Superior temporal gyrus (tissue), 1 donor: ENCODE measurements at regions not wholly inside any gene's neighbourhood (a gene's known extent, or its start where the extent isn't known, plus 50 kb on each side); places are given as distances from the start of the nearest gene placed in this dataset.

ENCODE experiments used
- DNase-seq: peaks from one replicate; pipeline ENCODE4 v3.0.0-alpha.2; 2016; ENCODE audit errors: extremely low spot score

DNA sequence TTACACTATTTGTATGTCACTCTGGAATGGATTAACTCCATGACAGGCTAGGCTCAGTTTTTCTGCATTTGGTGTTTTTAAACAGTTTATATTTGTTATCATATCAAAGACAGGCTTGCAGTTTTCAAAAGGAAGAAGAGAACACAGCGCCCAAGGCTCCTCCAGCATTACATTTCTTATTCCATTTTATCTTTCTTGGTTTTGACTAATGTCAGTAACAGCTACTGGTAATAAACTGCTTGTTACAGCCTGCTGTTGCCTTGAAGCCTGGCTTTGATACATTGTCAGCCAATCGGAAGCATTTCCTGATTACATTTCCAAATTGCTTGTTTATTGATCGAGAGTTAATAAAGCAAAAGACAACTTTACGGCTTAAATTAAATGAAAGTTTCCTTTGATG, 166.0 kb upstream of the MDFIC start:
- no peak for DNase-seq

DNA sequence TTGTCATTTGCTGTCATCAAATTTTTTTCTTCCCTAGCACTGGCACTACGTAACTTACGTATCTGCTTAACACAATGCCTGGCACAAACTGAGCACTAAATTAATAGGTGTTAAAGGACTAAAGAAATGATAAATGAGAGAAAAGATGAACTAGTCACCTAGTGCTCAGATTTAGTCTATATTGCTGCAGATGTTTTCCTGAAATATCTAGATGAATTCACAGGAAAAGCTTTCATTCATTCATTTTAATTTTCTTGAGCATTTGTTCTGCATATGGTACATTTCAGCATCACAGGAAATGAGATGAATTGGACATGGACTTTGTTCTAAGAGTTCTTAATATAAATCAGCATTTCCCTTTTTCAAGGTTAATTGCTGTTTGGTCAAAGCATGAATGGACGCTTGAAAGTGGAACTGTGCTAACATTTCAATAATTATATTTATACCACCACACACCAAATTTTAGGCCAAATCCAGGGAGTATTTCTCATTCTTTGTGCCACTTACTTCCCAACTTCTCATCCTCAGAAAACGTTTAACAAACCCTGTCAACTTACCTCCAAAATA, 163.2 kb upstream of the MDFIC start:
- DNase-seq: no peak

DNA sequence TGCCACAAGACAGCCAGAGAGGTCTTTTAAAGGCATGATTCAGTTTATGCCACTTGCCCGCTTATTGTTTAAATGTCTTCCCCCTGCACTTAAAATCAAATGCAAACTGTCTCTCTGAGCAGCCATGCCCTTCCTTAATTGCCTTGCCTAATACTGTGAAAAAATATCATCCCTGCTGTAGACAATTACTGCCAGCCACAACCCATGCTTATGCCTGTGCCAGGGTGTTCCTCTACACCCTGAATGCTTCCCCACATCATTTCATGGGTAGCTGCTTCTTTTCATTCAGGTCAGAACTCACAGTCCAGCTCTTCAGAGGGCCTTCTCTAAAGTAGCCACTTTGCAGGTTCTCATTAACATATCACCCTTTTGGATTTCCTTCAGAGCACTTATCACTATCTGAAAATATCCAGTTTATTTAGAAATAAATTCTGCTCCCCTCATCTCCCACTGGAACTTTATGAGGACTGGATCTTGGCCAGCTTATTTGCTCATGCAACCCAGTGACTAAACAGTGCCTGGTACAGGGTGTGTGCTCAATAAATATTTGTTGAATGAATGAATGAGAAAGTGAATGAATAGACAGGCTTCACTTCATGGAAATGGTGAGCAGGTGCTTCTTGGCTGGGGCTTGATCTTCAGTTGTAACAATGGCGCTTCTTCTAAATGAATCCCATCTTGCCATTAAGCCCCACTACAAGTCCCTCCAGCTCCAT, 162.4 kb upstream of the MDFIC start:
- DNase-seq: no peak

DNA sequence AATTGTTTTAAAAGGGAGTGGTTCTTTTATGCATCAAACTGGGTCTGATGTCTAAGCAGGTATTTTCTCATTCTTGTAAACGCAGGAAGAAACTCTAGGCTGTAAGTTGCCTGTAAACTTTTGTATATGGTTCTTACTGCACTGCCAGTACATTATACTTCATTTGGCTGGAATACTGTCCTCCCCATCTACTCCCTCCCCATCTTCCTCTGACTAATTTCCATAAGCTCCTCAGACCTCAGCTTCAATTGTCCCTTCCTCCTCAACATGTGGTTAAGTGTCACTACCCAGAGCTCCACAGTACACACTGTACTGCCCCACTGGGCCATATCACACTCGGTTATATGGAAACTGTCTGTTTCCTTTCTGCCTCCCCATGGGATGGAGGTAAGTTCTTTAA, 161.4 kb upstream of the MDFIC start:
- no peak for DNase-seq

DNA sequence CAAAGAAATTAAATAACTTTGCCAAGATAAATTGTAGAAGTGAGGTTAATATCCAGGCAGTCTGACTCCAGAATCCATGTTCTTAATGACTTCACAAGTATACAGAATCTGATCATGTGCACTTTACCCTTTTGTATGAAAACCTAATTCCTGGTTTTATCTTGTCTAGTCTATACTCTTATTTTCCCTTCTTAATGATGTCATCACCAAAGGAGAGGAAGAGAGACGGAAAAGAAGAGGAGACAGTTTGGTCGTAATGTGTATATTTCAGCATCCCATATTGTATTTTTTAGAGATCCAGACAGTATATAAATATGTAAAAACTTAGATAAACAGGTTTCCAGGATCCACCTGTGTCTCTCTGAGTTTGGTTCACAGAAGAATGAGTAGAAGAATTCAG, 159.9 kb upstream of the MDFIC start:
- no peak for DNase-seq

DNA sequence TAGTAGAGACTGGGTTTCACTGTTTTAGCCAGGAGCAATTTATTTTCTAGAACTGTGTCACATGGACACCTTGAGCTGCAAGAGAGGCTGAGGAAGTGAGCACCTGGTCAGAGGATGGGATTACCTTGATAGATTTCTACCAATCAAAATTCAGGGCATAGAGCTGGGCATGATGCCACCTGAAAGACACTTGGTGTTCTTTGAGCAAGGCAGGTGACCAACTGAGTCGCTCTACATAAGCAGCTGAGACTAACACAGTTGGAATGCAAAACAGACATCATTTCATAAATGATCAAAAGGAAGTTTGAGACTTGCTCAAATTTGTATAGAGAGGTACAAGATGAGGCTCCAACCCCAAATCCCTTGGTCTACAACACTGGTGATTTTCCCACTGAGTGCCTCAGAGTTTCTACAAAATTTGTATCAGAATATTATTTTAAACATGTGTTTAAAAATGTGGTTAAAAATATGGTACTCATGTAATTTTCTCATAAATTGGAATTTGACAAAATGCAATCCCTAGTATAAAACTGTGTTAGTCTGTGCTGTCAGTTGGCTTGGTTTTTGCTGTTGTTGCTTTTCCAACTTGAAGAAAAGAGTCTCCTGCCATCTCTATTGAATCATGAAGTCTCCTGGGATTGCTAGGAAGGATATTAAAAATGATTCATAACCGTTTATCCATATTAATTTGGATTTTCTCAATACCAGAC, 156.4 kb upstream of the MDFIC start:
- no peak for DNase-seq

DNA sequence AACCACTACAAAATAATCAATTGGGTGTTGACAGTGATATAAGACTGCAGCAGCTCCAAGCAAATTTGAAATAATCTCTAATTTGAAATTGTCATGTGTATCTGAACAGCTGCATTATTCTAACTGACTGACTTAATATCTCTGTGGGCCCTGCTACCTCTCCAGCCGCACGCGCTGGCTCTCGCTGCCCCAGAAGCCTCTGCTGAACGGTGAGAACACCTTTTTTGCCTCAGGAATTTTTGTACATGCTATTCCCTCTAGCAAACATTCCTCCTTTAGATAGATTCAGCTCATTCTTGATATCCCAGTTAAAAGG, 155.9 kb upstream of the MDFIC start:
- no peak for DNase-seq

DNA sequence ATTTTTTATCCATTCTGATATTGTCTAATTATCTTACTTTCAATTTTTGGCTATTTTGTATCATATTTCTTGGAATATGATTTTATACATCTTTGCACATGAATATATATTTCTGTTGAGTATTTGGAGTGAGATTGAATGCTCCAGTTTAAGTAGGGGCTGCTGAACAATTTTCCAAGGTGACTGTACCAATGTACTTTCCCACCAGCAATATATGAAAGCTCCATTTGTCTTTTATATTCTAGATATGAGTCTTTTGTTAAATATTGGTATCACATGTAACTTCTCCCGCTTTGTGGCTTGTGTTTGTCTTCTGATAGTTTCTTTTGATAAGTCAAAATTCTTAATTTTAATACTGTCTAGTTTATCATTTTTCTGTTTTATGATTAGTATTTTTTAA, 144.6 kb upstream of the MDFIC start:
- DNase-seq: no peak

DNA sequence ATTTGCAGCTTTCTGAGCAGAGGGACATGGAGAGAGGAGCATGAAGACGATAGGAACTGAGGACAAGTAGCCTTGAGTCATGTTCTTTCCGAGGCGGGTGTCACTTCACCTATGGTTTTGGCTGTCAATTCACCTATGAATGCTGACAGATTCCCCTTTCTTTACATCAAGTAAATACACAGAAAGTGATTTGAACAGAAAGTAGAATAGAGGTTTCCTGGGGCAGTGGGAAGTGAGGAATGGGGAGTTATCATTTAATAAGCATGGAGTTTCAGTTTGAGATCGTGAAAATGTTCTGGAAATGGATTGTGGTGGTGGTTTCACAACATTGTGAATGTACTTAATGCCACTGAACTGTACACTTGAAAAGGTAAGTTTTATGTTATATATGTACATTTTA, 138.4 kb upstream of the MDFIC start:
- no peak for DNase-seq

DNA sequence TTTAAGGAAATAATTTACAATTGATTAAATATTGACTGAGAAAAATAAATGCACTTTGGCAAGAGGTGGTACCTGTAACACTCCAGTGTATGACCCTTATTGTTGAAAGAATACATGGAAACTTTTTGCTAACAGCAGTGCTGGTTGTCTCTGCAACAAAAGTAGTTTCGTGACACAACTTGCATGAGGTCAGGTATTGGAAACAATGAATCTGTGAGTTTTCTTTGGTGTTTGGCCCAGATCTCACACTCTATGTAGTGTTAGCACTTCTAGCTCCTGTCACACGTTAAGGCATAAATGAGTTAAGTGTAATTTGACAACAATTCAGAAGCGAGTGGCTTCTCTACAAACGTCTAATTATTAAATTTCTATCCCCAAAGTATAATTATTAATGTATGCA, 137.7 kb upstream of the MDFIC start:
- DNase-seq: no peak

DNA sequence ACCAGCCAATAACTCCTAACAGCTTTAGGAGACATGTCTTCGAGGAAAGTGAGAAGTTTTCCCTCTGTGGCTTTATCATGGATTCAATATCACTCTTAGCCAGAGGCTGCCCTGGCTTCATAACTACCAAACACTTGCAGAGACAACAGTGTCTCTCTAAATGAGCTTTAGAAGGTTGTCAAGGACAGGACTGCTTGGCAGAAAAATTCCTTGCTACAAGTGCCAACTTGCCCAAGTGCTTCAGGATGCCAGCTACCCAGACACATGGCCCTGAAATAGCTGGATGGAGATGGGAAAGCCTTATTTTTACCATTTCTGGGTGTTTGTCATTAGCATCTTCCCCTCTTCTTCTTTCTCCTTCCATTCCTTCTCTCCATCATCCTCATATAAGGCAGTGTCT, 137.1 kb upstream of the MDFIC start:
- DNase-seq: peak; percentile 15

DNA sequence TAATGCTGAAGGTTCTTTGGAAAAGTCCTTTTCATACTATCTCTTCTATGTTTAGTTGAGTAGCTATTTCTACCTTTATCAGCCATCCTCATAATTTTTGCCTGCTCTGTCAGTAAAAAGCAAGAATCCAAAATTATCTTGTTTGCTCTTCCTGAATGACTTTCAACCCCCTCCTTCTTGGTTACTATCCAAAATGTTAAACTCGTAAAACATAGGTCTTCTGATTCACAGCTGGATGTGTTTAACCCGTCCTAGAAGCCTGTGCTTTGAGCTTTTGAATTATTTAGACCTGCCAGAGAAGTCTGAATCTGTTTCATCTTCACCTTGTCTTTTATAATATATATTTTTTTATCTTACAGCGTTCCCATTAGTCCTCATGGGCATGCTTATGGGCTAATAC, 136.4 kb upstream of the MDFIC start:
- DNase-seq: no peak

DNA sequence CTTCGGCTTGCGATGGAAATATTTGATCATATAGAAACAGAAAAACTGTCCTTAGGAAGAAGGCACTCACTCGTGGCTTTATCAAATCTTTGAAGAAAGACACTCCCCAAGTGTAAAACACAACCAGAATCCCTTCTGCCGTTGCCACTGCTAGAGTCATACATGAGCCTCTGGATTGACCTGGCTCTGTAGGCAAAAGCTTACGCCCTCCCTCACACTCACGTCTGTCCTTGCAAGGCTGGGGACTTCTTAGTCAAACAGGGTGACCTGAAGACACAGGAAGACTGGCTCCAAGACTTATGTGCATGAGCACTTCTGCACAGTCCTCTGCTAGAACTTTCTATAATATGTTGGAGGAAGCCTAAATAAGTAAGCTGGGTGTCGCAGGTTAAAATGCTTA, 135.4 kb upstream of the MDFIC start:
- no peak for DNase-seq

DNA sequence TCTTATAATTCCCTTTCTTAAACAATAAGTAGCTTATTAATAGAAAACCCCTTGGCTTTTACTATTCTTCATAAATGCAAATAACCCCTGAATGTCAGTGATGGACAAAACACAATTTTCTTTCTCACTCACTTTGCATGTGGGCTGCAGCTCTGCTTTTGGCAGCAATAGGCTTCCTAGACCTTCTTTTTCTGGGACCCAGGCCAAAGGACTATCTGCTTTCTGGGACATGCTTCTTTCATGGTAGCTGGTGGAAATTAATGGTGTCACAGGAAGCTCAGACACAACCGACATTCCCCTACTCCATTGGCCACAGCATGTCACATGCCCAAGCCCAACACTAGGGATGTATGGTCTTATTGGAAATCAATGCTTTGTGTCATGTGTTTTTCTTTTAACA, 134.3 kb upstream of the MDFIC start:
- no peak for DNase-seq

DNA sequence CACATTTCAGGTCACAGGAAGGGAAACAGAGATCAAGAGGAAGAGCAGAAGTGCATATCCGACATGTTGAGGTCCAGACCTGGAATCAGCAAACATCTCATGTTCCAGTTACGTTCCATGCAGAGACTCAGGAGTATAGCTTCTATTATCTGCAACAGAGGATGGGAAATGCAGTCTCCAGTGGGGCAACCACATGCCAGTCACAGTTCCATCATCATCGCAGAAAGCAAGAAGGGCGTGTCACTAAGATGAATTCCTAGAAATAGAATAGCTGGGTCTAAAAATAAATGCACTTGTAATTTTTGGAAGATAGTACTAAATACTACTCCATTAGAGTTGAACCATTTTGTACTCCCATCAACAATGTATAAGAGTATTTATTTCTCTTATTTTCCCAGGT, 133.2 kb upstream of the MDFIC start:
- no peak for DNase-seq

DNA sequence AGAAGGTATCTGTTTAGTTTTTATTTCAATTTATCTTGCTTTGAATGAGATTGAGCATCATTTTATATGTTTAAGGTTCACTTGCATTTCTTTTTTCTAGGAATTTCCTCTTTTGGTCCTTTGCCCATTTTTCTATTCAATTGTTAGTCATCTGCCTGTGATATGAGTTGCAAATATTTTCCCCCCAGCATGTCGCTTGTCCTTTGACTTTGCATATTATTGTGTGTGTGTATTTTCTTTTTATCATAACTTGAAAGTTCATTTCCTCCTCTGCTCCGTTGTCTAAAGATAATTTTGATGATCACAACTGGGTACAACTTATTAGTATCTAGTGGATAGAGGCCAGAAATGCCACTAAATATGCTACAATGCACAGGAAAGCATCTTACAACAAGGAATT, 132.7 kb upstream of the MDFIC start:
- DNase-seq: no peak

DNA sequence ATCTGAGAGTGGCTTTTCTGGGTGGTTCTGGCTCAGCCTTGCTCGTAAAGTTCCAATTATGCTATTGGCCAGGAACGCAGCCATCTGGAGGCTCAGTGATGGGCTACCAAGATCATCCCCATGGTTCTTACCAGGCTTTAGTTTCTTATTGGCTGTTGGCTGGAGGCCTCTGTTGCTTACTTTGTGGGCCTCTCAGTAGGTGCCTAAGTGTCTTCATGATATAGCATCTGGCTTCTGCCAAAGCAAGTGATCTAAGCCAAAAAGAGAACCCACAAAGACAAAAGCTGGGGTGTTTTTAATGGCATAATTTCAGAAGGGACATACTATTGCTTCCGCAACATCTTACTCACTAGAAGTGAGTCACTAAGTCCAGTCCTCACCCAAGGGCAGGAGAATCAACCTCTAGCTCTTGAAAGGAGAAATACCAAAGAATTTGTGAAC, 132.0 kb upstream of the MDFIC start:
- no peak for DNase-seq

DNA sequence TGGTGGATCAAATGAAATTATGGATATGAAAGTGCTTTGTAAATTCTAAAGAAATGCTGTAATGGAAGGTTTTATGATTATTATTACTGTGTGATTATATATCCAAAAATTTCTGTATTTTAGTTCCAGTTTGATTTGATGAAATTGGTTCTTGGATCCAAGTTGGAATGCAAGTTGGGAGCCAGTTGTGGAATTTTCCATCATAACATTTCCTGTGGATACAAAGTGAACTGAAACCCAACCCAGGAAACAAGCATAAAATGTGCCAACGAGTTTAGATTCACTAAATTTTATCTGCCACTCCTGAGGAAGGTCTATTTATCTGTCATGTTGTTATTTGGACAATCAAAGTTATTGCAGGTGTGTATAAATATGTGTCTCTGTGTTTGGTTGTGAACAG, 131.4 kb upstream of the MDFIC start:
- no peak for DNase-seq

DNA sequence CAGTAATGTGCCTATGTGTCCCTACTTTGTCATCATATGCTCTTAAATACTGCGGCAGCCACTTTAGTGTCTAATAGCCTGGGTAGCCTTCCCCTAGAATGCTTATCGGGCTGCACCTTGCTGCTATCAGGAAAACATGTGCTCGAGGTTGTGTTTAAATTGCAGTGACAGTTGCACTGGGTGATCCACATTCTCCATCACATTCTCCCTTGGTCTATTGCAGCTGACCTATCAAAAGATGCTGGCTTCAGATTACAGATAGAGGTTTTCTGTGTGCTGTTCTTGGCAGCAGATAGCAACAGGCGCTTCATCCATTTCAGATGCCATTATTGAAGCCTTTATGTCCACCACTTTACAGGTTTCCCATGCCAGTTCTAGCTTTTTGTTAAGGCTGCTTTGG, 130.1 kb upstream of the MDFIC start:
- DNase-seq: no peak

DNA sequence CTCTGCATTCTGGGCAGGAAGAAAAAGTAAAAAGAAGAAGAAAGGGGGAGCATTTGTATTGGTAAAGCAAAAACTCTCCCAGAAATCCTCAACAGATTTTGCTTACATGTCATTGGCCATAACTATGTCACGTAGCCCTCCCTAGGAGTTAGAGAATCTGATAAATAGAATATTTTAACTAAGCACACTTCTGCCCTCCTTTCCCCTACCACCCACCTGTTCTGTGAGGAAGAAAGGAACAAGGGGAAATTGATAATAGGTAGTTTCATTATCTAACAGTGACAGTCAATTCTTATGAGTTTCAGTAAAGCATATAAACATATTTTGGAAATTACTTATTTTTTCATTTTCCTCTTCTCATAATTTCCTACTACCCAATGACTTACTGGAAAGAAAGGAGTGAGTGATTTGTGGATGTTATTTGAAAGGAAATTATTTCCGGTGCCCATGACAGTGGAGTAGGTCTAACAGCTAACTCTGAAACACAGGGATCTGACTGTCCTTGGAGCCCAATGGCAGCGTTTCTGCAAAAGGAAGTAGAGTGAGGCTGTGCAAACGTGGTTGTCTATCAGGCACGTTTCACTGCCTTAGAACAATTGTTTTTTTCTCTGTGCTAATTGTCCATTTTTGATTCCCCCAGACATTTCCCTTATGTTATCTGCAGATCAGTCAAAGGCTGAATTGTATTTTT, 128.6 kb upstream of the MDFIC start:
- DNase-seq: no peak

DNA sequence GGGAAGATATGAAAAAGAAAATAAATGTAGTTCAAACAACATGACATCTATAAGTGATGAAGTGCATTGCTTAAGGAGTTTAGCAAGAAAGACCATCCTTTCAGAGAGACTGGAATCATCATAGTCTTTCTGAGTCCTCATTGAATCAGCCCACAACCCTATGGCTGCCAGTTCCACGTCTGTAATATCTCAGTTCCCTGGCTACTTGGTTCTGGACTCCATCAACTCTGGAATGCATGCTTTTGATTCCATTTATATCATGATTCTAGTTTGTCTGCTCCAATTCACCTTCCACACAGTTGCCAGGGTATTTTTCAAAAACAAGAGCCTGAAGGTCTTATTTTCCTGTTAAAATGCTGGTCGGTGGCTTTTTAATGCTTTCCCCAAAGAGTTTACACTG, 126.4 kb upstream of the MDFIC start:
- DNase-seq: no peak

DNA sequence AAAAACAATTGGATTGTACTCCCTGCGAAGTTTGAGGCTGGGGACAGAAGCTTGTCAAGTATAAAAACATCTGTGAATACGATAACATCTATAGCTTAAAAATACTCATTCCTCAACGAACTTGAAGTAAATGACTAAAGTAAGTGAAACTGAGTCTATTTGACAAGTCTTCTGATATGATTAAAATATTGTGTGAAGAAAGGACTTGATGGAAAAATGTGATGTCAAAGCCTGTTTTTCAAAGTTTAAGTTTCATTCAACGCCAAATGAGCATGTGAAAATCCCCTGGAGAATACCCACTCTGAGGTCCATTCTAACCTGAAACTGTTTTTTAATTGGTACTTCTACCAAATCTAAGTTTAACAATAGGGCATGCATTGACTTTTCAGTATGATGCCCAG, 122.3 kb upstream of the MDFIC start:
- no peak for DNase-seq

DNA sequence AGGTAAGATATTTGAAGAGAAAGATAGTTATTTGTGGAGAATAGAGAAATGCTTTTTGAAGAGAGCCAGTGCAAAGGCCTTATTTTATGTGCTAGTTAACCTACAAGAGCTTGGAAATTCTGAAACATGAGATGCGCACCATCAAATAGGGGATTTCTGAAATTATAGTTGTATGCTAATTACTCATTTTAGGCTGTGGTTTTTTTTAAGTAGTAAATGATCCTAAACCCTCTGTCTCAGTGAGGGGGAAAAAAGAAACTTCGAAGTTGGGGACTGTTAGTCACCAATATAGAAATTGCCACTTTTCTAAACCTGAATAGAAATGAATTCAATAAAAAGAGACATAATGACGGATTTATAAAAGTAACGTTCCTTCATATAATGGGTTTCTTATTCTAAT, 119.3 kb upstream of the MDFIC start:
- DNase-seq: no peak
